ENCODE measurements at regions not wholly inside any gene's neighbourhood (a gene's known extent, or its start where the extent isn't known, plus 50 kb on each side); places are given as distances from the start of the nearest gene placed in this dataset.

DNA sequence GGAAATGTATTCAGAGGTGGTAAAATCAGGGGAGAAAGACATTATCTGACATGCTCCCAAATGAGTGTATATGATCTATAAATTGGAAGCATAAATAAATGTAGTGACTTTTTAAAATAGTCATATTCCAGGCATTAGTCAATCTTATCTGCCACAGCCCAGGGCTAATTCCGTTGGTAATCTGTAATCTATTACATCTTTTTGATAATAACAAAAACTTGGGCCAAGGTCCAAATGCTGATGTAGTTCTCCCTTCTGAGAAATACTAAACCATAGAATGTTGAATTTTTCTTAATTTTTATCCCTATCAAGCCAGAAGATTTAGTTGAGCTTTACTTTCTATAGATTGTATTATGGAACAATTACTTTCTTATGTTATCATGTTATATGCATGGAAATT, 1279.8 kb downstream of the EPHA7 start:
- DNase-seq (ENCODE audit: low read depth in 1 of 2, low spot score in 2 of 2) (no peak), FAIRE-seq (no peak)
- Histone ChIP-seq H3K9me3 (ENCODE audit: insufficient read depth in 2 of 2, low read depth in 1 of 2, low read length in 1 of 2) (no peaks in the 10 kb centered on the region), H2BK15ac (ENCODE audit: low read length) (no peak overlapping the region), H3K56ac (replicated peaks; ENCODE audit: insufficient read length, low read depth, low read length) (no peak overlapping the region), H4K5ac (ENCODE audit: insufficient read length, low read depth, low read length) (no peak overlapping the region), H2BK5ac (ENCODE audit: low read depth, low read length) (no peak overlapping the region), H4K20me1 (replicated peaks in 1 of 2; ENCODE audit: control insufficient read depth in 1 of 2, insufficient read depth in 2 of 2, low read length in 2 of 2) (no peaks in the 10 kb centered on the region), H3K23me2 (ENCODE audit: low read depth, low read length) (no peaks in the 10 kb centered on the region), H3K18ac (ENCODE audit: extremely low read depth, low read length) (no peak overlapping the region), H4K8ac (ENCODE audit: extremely low read depth, insufficient read depth, low read length) (no peak overlapping the region), H2BK20ac (ENCODE audit: low read length) (no peak overlapping the region), H3K4me3 (ENCODE audit: extremely low read depth in 1 of 4, insufficient read depth in 2 of 4, low read depth in 3 of 4, low read length in 4 of 4) (no peak overlapping the region), H3K79me2 (ENCODE audit: control insufficient read depth in 1 of 2, insufficient read depth in 2 of 2, low read length in 2 of 2) (no peaks in the 10 kb centered on the region), H3K4me2 (ENCODE audit: insufficient read depth in 1 of 2, low read depth in 2 of 2, low read length in 2 of 2) (no peak overlapping the region), H2AK5ac (ENCODE audit: low read depth, low read length) (no peak overlapping the region), H3K27ac (ENCODE audit: low read depth, low read length) (no peak overlapping the region), H2BK12ac (ENCODE audit: low read depth, low read length) (no peak overlapping the region), H3K36me3 (ENCODE audit: control insufficient read depth in 2 of 4, insufficient read depth in 4 of 4, low read length in 3 of 4) (no peaks in the 10 kb centered on the region), H3K14ac (ENCODE audit: insufficient read length) (no peak overlapping the region), H4K91ac (replicated peaks; ENCODE audit: insufficient read length, low read length) (no peak overlapping the region), H3K27me3 (replicated peaks in 1 of 4; ENCODE audit: control insufficient read depth in 3 of 4, extremely low read depth in 1 of 4, insufficient read depth in 3 of 4, low read length in 3 of 4) (no peaks in the 10 kb centered on the region), H2AFZ (ENCODE audit: low read length) (no peak overlapping the region), H3K79me1 (ENCODE audit: low read depth, low read length) (no peaks in the 10 kb centered on the region), H3K9ac (replicated peaks in 1 of 4; ENCODE audit: extremely low read depth in 1 of 4, low read depth in 3 of 4, low read length in 3 of 4) (no peak overlapping the region), H2BK120ac (replicated peaks; ENCODE audit: low read depth, low read length) (no peak overlapping the region), H3K4ac (replicated peaks; ENCODE audit: insufficient read length, low read depth, low read length) (no peak overlapping the region), H3K23ac (ENCODE audit: insufficient read length) (no peak overlapping the region), H3K4me1 (replicated peaks in 1 of 4; ENCODE audit: control insufficient read depth in 3 of 4, insufficient read depth in 4 of 4, low read length in 3 of 4) (no peaks in the 10 kb centered on the region)
- ChIA-PET POLR2A (ENCODE audit: partially characterized antibody) (no interaction called here), CTCF (ENCODE audit: partially characterized antibody) (interaction anchor here (0.8 kb wide), 1 partner anchor 15 kb away, joined by 3 read pairs; no protein-coding TSS in a partner anchor)
- 80% methylated on average over 1 of the region's 1 CpG; no CpG with 5 or more reads in 1 of the 2 experiments for WGBS, 2 experiments (ENCODE audit: extremely low coverage in 1 of 2, insufficient coverage in 1 of 2, insufficient read length in 1 of 2, insufficient replicate concordance in 2 of 2, low coverage in 1 of 2, low lambda C conversion rate in 2 of 2, missing lambda C conversion rate in 1 of 2)
- TF ChIP-seq RBBP5 (IDR thresholded peaks at IDR 0.05; ENCODE audit: borderline replicate concordance, low read depth, low read length) (no peak), ASH2L (IDR thresholded peaks at IDR 0.05; ENCODE audit: low read length) (no peak), POLR2A (IDR thresholded peaks at IDR 0.05; ENCODE audit: control extremely low read depth in 1 of 2, low read depth in 2 of 2, low read length in 2 of 2) (no peak), KDM1A (IDR thresholded peaks at IDR 0.05; ENCODE audit: borderline replicate concordance, low read length) (no peak), CEBPB (IDR thresholded peaks at IDR 0.05; ENCODE audit: low read depth, low read length) (no peak), ATF3 (IDR thresholded peaks at IDR 0.05; ENCODE audit: insufficient read depth, low read depth, low read length) (no peak), YY1 (IDR thresholded peaks at IDR 0.05; ENCODE audit: low read depth, low read length) (no peak), MAFK (IDR thresholded peaks at IDR 0.05; ENCODE audit: low read depth, low read length) (no peak), JUND (IDR thresholded peaks at IDR 0.05; ENCODE audit: low read length) (no peak), PHF8 (conservative IDR thresholded peaks at IDR 0.05; ENCODE audit: low read depth, low read length) (no peak)

Data from H1 (cell line).